IPS-NIHi11 (cell line): ENCODE measurements at regions not wholly inside any gene's neighbourhood (a gene's known extent, or its start where the extent isn't known, plus 50 kb on each side); places are given as distances from the start of the nearest gene placed in this dataset.

ENCODE experiments used
- DNase-seq: peaks from one replicate; pipeline ENCODE4 v3.0.0; 2012; ENCODE audit warnings: mixed read lengths, low spot score

DNA sequence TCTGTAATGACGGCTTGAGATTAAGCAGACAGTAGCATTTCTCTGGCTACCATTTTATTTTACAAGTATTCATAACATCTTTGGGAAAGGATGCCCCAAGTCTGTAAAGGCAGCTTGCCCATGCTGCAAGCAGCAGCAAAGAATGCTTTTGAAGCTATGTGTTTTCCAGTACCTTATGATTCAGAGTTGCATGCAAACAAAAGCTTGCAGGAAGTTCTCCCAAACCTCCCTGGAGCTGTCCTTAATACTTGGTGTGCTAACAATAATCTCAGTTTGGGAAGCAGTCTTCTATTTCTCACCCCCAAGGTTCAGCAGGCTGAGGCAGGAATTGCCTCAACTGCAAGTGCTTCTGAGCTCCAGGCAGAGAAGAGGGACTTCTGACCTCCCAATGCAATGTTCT is 60.8 kb downstream of the CCNA1 start:
- DNase-seq: no peak

GRCh38 chr13:36495431-36495830 is 63.1 kb downstream of the CCNA1 start:
- no peak for DNase-seq

- peak; percentile 35 for DNase-seq
These were observed 77.1 kb downstream of the CCNA1 start for GRCh38 chr13:36509369-36509768.

- DNase-seq: no peak
These were observed 80.5 kb downstream of the CCNA1 start for GRCh38 chr13:36512771-36513170.

DNA sequence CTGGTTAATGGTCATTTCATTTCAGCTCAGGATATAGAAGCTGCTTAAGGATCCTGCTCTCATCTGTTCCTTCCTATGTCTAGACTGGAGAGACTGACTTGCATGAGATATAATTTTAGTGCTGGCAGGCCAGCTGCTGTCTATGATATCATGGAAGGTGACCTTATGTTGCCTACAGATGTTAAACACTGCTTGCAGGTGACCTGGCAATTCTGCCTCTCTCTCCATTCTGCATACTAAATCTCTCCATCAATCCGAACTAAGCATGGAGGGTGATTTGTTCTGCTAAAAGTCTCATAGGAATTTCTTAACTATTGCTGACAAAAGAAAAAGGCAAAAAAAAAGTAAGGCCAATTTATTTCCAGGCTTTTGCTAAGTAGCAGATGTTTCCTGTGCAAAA is 81.0 kb downstream of the CCNA1 start:
- DNase-seq: no peak

DNA sequence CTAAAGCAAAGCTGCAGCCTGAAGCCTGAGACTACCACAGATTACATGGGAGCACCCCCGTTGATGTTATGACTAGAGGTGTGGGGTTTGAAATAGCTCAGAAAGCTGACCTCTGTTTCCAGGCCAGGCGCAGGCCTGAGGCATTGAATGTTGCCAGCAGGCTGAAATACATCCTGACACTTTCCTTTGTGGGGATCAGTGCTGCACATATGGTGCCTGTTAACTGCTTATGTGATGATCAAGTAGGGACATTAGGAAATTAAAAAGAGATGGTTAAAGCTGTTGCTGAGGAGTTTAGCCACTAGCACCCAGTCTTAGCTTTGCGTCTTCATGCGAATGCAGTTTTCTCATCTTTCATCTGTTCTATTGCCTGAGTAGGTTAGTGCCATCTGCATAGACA is 83.2 kb downstream of the CCNA1 start:
- DNase-seq: no peak

DNA sequence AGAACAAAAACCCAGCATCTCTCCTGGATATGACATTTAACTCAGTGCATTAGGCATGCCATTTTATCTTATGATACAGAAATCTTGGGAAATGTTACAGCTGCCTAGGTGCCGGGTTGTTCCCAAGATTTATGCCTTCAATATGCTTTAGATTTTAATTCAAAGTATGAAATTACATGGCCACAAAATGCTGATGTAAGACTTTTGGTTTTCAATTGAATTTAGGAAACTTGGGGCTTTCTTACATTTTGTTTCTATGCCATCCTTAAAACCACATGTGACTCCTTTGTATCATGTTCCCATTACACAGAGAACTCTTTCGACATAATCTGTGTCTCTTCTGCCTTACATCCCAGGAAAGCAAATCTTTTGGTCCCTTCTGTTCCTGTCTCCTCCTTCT is 83.9 kb downstream of the CCNA1 start:
- DNase-seq: no peak

DNA sequence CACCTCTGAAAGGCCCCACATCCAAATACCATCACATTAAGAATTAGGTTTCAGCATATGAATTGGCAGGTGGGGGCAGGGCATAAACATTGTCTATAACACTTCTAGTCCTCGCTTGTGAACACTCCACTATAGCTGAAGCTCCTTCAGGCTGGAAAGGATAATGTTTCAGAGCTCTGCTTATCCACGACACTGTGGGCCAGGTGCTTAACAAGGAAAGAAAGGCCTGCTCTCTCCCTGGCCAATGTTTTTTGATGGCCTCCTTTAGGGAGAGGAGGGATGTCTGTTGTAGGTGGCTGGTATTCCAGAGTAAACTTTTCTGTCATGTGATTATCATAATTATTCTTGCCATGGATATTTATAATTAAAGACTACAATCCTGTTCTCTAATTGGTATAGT is 86.4 kb downstream of the CCNA1 start:
- no peak for DNase-seq

GRCh38 chr13:36519432-36519831 is 87.1 kb downstream of the CCNA1 start:
- DNase-seq: no peak

DNA sequence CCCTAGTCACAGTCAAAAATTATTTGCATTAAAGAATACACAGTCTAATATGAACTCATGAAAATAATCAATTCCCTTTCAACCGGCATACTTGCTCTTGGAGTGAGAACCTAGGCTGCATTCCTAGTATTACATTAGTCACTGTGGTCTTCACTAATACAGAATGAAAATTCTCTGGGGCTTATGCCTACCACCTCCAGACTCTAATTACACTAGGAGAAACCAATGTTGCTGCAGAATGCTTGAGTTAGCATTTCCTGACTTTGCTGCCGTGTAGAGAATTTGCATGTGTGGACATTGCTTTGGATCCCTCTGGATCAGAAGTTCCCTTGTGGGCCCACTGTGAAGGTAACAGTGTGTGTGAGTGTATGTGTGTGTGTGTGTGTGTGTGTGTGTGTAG is 87.8 kb downstream of the CCNA1 start:
- no peak for DNase-seq

- peak; percentile 31 for DNase-seq
These were observed 94.6 kb downstream of the CCNA1 start for GRCh38 chr13:36526897-36527296.

DNA sequence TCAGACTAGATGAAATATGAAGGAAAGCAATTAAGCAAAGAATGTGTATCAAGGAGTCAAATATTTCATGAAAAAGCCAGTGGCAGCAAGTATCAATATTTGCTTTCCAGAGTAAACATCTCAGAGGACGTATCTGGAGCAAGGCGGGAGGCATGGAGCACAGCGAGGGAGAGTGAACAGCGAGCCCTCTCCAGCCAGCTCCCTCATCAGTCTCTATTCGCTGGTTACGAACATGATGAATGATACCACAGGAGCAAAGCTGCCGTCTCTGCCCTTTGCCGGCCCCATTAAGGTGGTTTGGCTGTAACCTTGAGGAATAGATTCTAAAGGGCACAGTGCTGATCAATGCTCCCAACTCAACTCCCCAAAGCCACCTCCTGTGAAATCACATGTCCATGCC is 95.8 kb downstream of the CCNA1 start:
- no peak for DNase-seq

GRCh38 chr13:36530050-36530789 is 97.9 kb downstream of the CCNA1 start:
- peak; percentile 53 for DNase-seq

GRCh38 chr13:36530861-36531590 is 98.7 kb downstream of the CCNA1 start:
- no peak for DNase-seq

DNA sequence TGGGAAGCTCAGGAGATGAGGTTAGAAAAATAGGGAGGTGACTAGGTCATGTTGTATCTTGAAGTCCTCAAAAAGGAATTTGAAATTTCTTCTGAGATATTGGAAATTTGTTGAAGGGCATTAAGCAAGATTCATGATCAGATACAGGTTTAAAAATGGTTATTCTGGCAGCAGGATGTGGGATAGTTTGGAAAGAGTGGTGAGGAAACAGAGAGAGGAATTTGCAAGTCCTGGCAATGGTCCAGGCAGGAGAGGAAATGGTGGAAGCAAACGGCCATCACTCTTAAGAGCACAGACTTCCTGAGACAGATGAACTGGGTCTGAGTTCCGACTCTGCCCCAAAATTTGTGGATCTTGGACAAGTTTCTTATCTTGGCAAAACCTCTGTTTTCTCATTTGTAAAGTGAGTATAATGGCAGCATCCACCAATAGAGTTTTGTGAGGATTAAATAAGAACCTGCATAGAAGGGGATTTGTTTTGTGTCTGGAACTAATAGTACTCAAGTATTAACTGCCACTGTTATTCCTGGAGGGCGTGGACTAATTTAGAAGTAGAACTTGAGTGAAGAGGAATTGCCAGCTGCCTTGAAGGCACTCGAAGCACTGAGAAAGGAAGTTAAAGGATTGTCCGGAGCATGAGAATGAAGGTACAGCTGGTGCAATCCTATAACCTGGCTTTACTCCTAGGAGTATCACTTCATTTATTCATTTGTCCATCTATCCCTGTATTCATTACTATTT is 99.6 kb downstream of the CCNA1 start:
- DNase-seq: no peak

- no peak for DNase-seq
These were observed 101.5 kb downstream of the CCNA1 start for GRCh38 chr13:36533806-36534205.

DNA sequence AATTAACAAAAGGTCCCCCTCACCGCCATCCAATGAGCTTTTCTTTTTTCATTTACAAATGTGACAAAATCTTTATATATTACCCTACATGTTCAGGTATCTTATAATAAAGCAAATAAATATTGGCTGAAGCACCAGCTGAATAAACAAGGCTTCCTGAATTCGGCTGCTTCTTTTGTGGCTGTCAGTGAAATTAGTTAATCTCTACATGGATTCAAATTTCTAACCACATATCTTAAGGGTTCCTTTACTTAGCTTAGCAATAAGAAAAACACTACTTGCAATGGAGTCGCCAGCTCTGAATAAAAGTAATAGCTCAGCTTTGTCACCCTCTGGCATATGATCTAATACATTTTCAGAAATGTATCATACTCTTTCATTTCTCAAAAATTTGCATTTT is 104.3 kb downstream of the CCNA1 start:
- no peak for DNase-seq

DNA sequence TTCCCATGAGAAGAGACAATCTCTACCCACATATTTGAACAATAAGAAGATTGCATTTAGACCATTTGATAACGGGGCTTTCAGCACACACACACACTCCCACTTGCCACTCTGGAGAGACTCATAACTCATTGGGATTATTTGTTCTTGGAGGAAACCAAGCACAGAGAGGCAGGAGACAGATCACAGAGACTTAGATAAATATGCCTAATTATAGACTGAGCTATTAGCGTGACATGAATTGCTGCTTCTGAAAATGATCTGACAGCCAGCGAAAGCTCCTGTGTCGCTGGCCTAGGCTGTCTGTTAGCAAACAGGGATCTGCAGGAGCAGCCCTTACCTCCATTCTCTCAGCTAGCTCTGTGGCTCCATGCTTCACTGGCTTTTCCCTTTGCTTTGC is 111.4 kb downstream of the CCNA1 start:
- no peak for DNase-seq

- DNase-seq: no peak
These were observed 115.8 kb downstream of the CCNA1 start for GRCh38 chr13:36548129-36548528.

DNA sequence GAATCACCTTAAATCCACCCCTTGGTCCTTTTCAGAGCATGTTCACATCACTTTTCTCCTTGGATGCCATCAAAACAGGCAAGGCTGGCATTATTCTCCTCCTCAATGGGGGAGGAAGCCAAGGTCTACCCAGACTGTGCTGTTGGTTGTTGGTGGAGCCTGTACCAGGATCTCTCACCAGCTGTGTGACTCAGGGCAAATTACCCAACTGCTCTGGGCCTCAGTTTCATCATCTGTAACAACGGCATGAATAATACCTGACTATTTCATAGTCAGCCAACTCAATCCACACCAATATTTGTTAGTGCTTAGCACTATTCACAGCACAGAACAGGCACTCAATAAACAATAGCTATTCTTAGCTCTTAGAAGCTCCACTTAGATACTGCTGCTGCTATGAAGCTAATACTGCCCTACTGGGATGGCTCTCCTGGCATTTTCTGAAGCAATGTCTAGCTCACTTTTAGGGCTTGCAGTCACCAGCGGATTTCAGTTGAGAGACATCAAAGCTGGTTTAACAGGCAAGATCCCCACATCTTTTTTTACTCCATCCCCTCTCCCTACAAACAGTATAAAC is 116.9 kb downstream of the CCNA1 start:
- no peak for DNase-seq

DNA sequence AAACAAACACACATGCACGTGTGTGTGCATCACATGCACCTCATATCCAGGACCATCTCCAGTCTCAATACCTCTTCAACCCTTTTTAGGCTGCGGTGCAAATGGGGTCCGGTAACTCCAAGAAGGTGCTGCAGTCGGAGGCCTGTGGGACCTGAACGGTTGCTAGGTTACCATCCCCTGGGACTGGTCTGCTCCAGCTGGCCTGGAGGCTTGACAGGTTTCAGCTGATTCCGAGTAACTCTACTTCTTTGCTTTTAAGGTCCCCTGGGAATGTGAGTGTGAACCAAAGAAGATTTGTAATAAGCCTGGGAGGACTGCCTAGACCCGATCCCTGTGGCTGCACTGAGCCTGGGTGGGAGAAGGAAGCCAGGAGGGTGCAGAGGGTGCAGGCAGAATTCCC is 117.5 kb downstream of the CCNA1 start:
- DNase-seq: no peak

GRCh38 chr13:36550177-36550576 is 117.9 kb downstream of the CCNA1 start:
- no peak for DNase-seq

GRCh38 chr13:36551445-36551844 is 119.2 kb downstream of the CCNA1 start:
- DNase-seq: no peak
